GM23338 (cell line): ENCODE measurements at regions not wholly inside any gene's neighbourhood (a gene's known extent, or its start where the extent isn't known, plus 50 kb on each side); places are given as distances from the start of the nearest gene placed in this dataset.

ENCODE experiments used
- ATAC-seq: fragments of 200-7000 bp; cut with Tn5 transposase; 3 replicates; pipeline ENCODE4 v1.9.1; 2020
- DNase-seq: peaks from one replicate; pipeline ENCODE4 v3.0.0-alpha.2; 2015; ENCODE audit warnings: low spot score
- H2AFZ ChIP-seq: fragments of 200-600 bp; sonication (generic); 2 replicates; pipeline ENCODE4 v1.8.0; 2016; ENCODE audit warnings: antibody characterized with exemption, mild to moderate bottlenecking, moderate library complexity
- H3F3A ChIP-seq: fragments of 200-600 bp; sonication (generic); replicated peaks from 2 replicates; pipeline ENCODE4 v1.8.0; 2017; ENCODE audit warnings: antibody characterized with exemption, mixed run types, low read depth
- H3K27ac ChIP-seq: fragments of 200-600 bp; sonication (generic); 2 replicates; pipeline ENCODE4 v1.6.1; 2016; ENCODE audit warnings: low read depth
- H3K27me3 ChIP-seq: fragments of 200-600 bp; sonication (generic); 2 replicates; pipeline ENCODE4 v1.8.0; 2016; ENCODE audit warnings: mild to moderate bottlenecking, mixed run types, moderate library complexity; ENCODE audit not compliant: insufficient read depth
- H3K36me3 ChIP-seq: fragments of 200-600 bp; sonication (generic); 2 replicates; pipeline ENCODE4 v1.8.0; 2016; ENCODE audit warnings: mild to moderate bottlenecking; ENCODE audit not compliant: insufficient read depth
- H3K4me1 ChIP-seq: fragments of 200-600 bp; sonication (generic); 2 replicates; pipeline ENCODE4 v1.8.0; 2016; ENCODE audit warnings: mild to moderate bottlenecking, moderate library complexity; ENCODE audit not compliant: insufficient read depth
- H3K4me2 ChIP-seq: fragments of 200-600 bp; sonication (generic); 2 replicates; pipeline ENCODE4 v1.7.1; 2017; ENCODE audit warnings: mixed run types
- H3K4me3 ChIP-seq: fragments of 200-600 bp; sonication (generic); 2 replicates; pipeline ENCODE4 v1.6.1; 2016; ENCODE audit warnings: mixed run types
- H3K79me2 ChIP-seq: fragments of 200-600 bp; sonication (generic); replicated peaks from 2 replicates; pipeline ENCODE4 v1.8.0; 2017; ENCODE audit warnings: mild to moderate bottlenecking; ENCODE audit not compliant: insufficient read depth
- H3K9me2 ChIP-seq: fragments of 200-600 bp; sonication (generic); 2 replicates; pipeline ENCODE4 v1.8.0; 2017; ENCODE audit not compliant: insufficient read depth
- H4K20me1 ChIP-seq: fragments of 200-600 bp; sonication (generic); replicated peaks from 2 replicates; pipeline ENCODE4 v1.8.0; 2017; ENCODE audit warnings: mild to moderate bottlenecking; ENCODE audit not compliant: insufficient read depth
- H3K27ac Mint-ChIP-seq: 2 replicates; pipeline ENCODE4 v1.8.0; 2020; ENCODE audit warnings: inconsistent platforms, mild to moderate bottlenecking, moderate library complexity, mixed read lengths
- H3K27me3 Mint-ChIP-seq: 3 replicates; pipeline ENCODE4 v1.8.0; 2022; ENCODE audit warnings: low read depth, mild to moderate bottlenecking, moderate library complexity, mixed read lengths, inconsistent platforms; ENCODE audit not compliant: insufficient read depth, poor library complexity
- H3K36me3 Mint-ChIP-seq: 3 replicates; pipeline ENCODE4 v1.8.0; 2021; ENCODE audit warnings: low read depth, mild to moderate bottlenecking, inconsistent platforms, moderate library complexity, mixed read lengths
- H3K4me1 Mint-ChIP-seq: 3 replicates; pipeline ENCODE4 v1.8.0; 2020; ENCODE audit warnings: mild to moderate bottlenecking, inconsistent platforms, mixed read lengths
- H3K4me3 Mint-ChIP-seq: 3 replicates; pipeline ENCODE4 v1.8.0; 2021; ENCODE audit warnings: moderate library complexity, mild to moderate bottlenecking, inconsistent platforms, mixed read lengths
- H3K9me3 Mint-ChIP-seq: 3 replicates; pipeline ENCODE4 v1.8.0; 2020; ENCODE audit warnings: moderate library complexity, mild to moderate bottlenecking, inconsistent platforms, mixed read lengths
- CREB1 ChIP-seq: fragments of 250-450 bp; sonication (Bioruptor Pico); IDR thresholded peaks from 2 replicates; pipeline ENCODE4 v1.5.0; 2020; ENCODE audit warnings: low read depth, mild to moderate bottlenecking, moderate library complexity
- CTCF ChIP-seq, 2 experiments: fragments of 200-600 bp in 1 of 2; sonication (generic) in 1 of 2; conservative IDR thresholded peaks; 2 replicates each; pipeline versions ENCODE4 v1.5.1 to v1.6.1; 2016 to 2017; ENCODE audit warnings: antibody characterized with exemption in 2 of 2, low read depth in 2 of 2, mild to moderate bottlenecking in 2 of 2, moderate library complexity in 1 of 2
- ETS1 ChIP-seq: IDR thresholded peaks from 2 replicates; pipeline ENCODE4 v1.6.1; 2016; ENCODE audit warnings: antibody characterized with exemption
- EZH2 ChIP-seq: fragments of 200-600 bp; sonication (generic); IDR thresholded peaks from one replicate; pipeline ENCODE4 v1.8.0; 2017; ENCODE audit warnings: antibody characterized with exemption, mild to moderate bottlenecking, low read depth; ENCODE audit not compliant: unreplicated experiment
- EZH2phosphoT487 ChIP-seq: fragments of 200-600 bp; sonication (generic); IDR thresholded peaks from one replicate; pipeline ENCODE4 v1.8.1; 2018; ENCODE audit warnings: antibody characterized with exemption; ENCODE audit not compliant: unreplicated experiment
- JUNB ChIP-seq: IDR thresholded peaks from one replicate; pipeline ENCODE4 v1.6.1; 2016; ENCODE audit warnings: antibody characterized with exemption; ENCODE audit not compliant: unreplicated experiment
- NANOG ChIP-seq: IDR thresholded peaks from 2 replicates; pipeline ENCODE4 v1.6.1; 2016; ENCODE audit warnings: antibody characterized with exemption, borderline replicate concordance
- POLR2AphosphoS5 ChIP-seq: IDR thresholded peaks from 2 replicates; pipeline ENCODE4 v1.6.1; 2016; ENCODE audit warnings: antibody characterized with exemption, low read depth
- REST ChIP-seq: IDR thresholded peaks from one replicate; pipeline ENCODE4 v1.6.1; 2018; ENCODE audit warnings: antibody characterized with exemption; ENCODE audit not compliant: unreplicated experiment
- STAT1 ChIP-seq: IDR thresholded peaks from one replicate; pipeline ENCODE4 v1.6.1; 2016; ENCODE audit warnings: antibody characterized with exemption; ENCODE audit not compliant: unreplicated experiment
- ZNF114 ChIP-seq: fragments of 250-450 bp; sonication (Bioruptor Pico); IDR thresholded peaks from 2 replicates; pipeline ENCODE4 v1.5.0; 2020; ENCODE audit warnings: mild to moderate bottlenecking, moderate library complexity
- ZNF331 ChIP-seq: fragments of 250-450 bp; sonication (Bioruptor Pico); IDR thresholded peaks from 2 replicates; pipeline ENCODE4 v1.5.0; 2020; ENCODE audit warnings: low read depth, mild to moderate bottlenecking, moderate library complexity
- ZNF462 ChIP-seq: fragments of 250-450 bp; sonication (Bioruptor Pico); IDR thresholded peaks from 2 replicates; pipeline ENCODE4 v1.5.0; 2020; ENCODE audit warnings: mild to moderate bottlenecking, moderate library complexity

- H2AFZ ChIP-seq, result no peak overlapping the region
- DNase-seq (no peak), ATAC-seq (no peak)
- H3K27me3 ChIP-seq, result no peaks in the 10 kb centered on the region
- Mint-ChIP-seq H3K27me3 (peaks cover 4% of the 10 kb centered on the region), H3K36me3 (0 out of 3 replicates have a peak, but pooled peaks cover 3% of the 10 kb centered on the region), H3K4me1 (peaks cover 2% of the 10 kb centered on the region; the same call in 1 of the 3 replicates), H3K27ac (no peak overlapping the region), H3K4me3 (no peak overlapping the region), H3K9me3 (peaks cover 5% of the 10 kb centered on the region; the same call in 1 of the 3 replicates)
- no peak overlapping the region for H3K4me2 ChIP-seq
- H3F3A ChIP-seq, result no peaks in the 10 kb centered on the region
- H3K79me2 ChIP-seq, result no peaks in the 10 kb centered on the region
- no peaks in the 10 kb centered on the region for H4K20me1 ChIP-seq
- no peaks in the 10 kb centered on the region for H3K36me3 ChIP-seq
- H3K4me1 ChIP-seq, result no peaks in the 10 kb centered on the region
- H3K27ac ChIP-seq, result no peak overlapping the region
- H3K9me2 ChIP-seq, result no peaks in the 10 kb centered on the region
- H3K4me3 ChIP-seq, result no peak overlapping the region
- no peak for TF ChIP-seq JUNB
- TF ChIP-seq EZH2, result no peak
- no peak for TF ChIP-seq CREB1 (CRISPR knock-in tag)
- TF ChIP-seq POLR2AphosphoS5, result no peak
- TF ChIP-seq EZH2phosphoT487, result no peak
- no peak for TF ChIP-seq REST
- no peak for TF ChIP-seq ZNF331 (CRISPR knock-in tag)
- no peak for TF ChIP-seq CTCF (conservative IDR thresholded peaks at IDR 0.05; ENCODE audit: low read depth in 2 of 2)
- TF ChIP-seq ETS1, result no peak
- TF ChIP-seq ZNF462 (CRISPR knock-in tag), result no peak
- no peak for TF ChIP-seq NANOG
- no peak for TF ChIP-seq STAT1
- TF ChIP-seq ZNF114 (CRISPR knock-in tag), result no peak
Observed at GRCh38 chr22:23424031-23424430, 156.1 kb downstream of the IGLL1 start.
